Sigmoid colon (tissue), 6 donors: ENCODE measurements at regions not wholly inside any gene's neighbourhood (a gene's known extent, or its start where the extent isn't known, plus 50 kb on each side); places are given as distances from the start of the nearest gene placed in this dataset.

Experiments used
- DNase-seq: peaks from one replicate; pipeline ENCODE4 v3.0.0-alpha.2; 2019
- H3K27ac ChIP-seq, 4 donors: fragments of 200-600 bp; sonication (generic); one replicate each; pipeline ENCODE4 v1.5.1; 2016 to 2019; ENCODE audit warnings: mild to moderate bottlenecking in 1 of 4
- H3K27me3 ChIP-seq, 3 donors: fragments of 200-600 bp; sonication (generic); one replicate each; pipeline ENCODE4 v1.5.1; 2019; ENCODE audit warnings: mild to moderate bottlenecking in 1 of 3
- H3K36me3 ChIP-seq, 4 donors: fragments of 200-600 bp; sonication (generic); one replicate each; pipeline ENCODE4 v1.5.1; 2016 to 2019
- H3K4me1 ChIP-seq, 4 donors: fragments of 200-600 bp; sonication (generic); one replicate each; pipeline ENCODE4 v1.5.1; 2017 to 2019
- H3K4me3 ChIP-seq, 4 donors: fragments of 200-600 bp; sonication (generic); one replicate each; pipeline ENCODE4 v1.5.1; 2017 to 2019; ENCODE audit warnings: mild to moderate bottlenecking in 2 of 4, moderate library complexity in 1 of 4
- H3K9me3 ChIP-seq, 4 donors: fragments of 200-600 bp in 3 of 4; sonication (generic) in 3 of 4; one replicate each; pipeline versions ENCODE4 v1.5.1 to v1.6.1; 2013 to 2019
- EP300 ChIP-seq, 4 donors: sonication (generic); formaldehyde crosslinking; IDR thresholded peaks; one replicate each; pipeline ENCODE4 v1.6.1; 2017; ENCODE audit warnings: antibody characterized with exemption in 4 of 4
- POLR2A ChIP-seq, 2 donors: fragments of 450-650 bp; IDR thresholded peaks; one replicate each; pipeline ENCODE4 v1.6.1; 2016; ENCODE audit warnings: antibody characterized with exemption in 2 of 2, mild to moderate bottlenecking in 2 of 2, moderate library complexity in 2 of 2
- POLR2AphosphoS5 ChIP-seq, 4 donors: sonication (generic); formaldehyde crosslinking; IDR thresholded peaks; one replicate each; pipeline ENCODE4 v1.6.1; 2017; ENCODE audit warnings: antibody characterized with exemption in 4 of 4
- WGBS, 2 donors: extraction: QIAGEN DNeasy Blood & Tissue Kit; methylation state at CpG; one replicate each; pipeline ENCODE4 v1.1.7; 2013; 5-methylcytosine and 5-hydroxymethylcytosine counted together
- intact Hi-C: fragments of 100-400 bp; cut with DNase I; formaldehyde crosslinking; loops from one replicate; pipeline ENCODE4 v1.15.1; 2023
- TF ChIP-seq, protein P1 (sequence below), 4 experiments: fragments of 450-650 bp in 3 of 4; fragments of 200-600 bp in 1 of 4; IDR thresholded peaks; one replicate each; pipeline ENCODE4 v1.5.1; 2016 to 2019; ENCODE audit warnings: antibody characterized with exemption in 4 of 4, mild to moderate bottlenecking in 3 of 4, moderate library complexity in 2 of 4
- donor health status: healthy with polysubstance abuse.
- donor health status: healthy.

DNA sequence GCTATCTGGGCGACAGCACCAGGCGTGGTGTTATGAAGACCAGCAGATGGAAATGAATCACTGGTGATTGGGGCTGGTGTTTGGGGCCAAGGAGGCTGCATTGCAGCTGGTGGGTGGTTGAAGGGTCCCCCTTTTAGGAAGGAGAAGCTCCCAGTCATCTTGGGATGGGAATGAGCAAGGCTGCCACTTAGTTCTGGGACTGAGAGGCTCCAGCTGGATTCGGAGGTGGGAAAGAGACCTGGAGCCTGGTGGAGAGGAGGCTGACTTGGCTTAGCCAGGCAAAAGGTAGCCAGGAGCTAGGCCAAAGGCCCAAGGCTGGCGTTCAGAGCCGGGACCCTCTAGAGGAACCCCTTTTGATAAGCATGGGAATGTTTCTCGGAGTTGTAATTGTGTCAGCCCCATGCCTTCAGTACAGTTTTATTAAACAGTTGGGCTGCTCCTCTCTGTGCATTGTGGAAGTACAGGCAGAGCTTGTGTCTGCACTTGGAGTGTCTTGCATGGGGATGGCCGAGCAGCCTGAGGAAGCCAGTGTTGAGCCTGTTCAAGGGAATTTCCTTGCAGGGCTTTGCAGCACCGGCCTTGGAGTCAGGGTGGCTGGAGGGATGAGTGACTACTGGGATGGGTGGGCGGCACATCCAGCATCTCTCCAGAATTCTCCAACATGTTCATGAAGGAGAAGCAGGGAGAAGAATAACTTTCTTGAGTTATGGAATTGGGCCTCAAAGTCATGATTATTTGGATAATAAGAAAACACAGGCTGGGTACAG, 234.9 kb downstream of the BAMBI start:
- H3K9me3 ChIP-seq = no peaks in the 10 kb centered on the region
- intact Hi-C loops = no loop called here
- DNase-seq = no peak
- 92% methylated on average over 9 of the region's 9 CpGs for WGBS, 2 donors
- no peaks in the 10 kb centered on the region for H3K36me3 ChIP-seq
- H3K4me3 ChIP-seq = no peak overlapping the region
- H3K4me1 ChIP-seq = peaks cover 0 to 14% (median 12%) of the 10 kb centered on the region in 4 donors
- no peaks in the 10 kb centered on the region for H3K27me3 ChIP-seq
- TF ChIP-seq EP300 (IDR thresholded peaks at IDR 0.05) (no peak), POLR2AphosphoS5 (IDR thresholded peaks at IDR 0.05) (no peak), POLR2A (IDR thresholded peaks at IDR 0.05) (no peak)
- TF ChIP-seq, protein P1, sequence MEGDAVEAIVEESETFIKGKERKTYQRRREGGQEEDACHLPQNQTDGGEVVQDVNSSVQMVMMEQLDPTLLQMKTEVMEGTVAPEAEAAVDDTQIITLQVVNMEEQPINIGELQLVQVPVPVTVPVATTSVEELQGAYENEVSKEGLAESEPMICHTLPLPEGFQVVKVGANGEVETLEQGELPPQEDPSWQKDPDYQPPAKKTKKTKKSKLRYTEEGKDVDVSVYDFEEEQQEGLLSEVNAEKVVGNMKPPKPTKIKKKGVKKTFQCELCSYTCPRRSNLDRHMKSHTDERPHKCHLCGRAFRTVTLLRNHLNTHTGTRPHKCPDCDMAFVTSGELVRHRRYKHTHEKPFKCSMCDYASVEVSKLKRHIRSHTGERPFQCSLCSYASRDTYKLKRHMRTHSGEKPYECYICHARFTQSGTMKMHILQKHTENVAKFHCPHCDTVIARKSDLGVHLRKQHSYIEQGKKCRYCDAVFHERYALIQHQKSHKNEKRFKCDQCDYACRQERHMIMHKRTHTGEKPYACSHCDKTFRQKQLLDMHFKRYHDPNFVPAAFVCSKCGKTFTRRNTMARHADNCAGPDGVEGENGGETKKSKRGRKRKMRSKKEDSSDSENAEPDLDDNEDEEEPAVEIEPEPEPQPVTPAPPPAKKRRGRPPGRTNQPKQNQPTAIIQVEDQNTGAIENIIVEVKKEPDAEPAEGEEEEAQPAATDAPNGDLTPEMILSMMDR (IDR thresholded peaks at IDR 0.05) = no peak
- no peak overlapping the region for H3K27ac ChIP-seq

DNA sequence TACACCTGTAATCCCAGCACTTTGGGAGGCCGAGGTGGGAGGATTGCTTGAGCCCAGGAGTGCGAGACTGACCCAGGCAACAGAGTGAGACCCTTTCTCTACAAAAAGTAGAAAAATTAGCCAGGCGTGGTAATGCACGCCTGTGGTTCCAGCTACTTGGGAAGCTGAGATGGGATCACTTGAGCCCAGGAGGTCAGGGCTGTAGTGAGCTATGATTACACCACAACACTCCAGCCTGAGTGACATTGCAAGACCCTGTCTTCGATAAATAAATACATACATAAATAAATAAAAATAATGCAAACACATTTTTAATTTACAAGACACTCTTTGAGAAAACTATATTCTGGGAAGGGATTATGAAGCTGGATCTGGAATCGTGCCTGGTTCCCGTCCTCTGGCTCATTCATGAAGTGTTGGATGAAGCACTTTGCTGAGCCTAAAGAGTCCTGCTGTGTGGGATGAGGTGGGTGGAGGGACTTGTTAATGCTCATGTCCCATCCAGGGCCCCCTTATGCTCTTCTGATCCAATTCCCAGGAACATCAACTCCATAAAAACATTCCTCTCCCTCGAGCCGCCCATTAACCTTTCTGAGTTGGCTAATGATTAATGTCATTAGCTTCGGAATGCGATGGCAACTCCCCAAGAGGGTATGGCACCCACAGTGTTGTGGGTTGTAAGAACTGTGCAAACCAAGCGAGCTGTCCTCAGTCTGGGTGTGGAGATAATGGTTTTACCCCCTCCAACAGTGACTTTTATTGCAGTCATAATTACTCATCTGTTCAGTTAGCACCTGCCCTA, 236.3 kb downstream of the BAMBI start:
- WGBS, 2 donors = 54 to 74% methylated on average over 12 of the region's 12 CpGs
- no peak for DNase-seq
- TF ChIP-seq EP300 (IDR thresholded peaks at IDR 0.05) = no peak
- no peak for TF ChIP-seq POLR2AphosphoS5 (IDR thresholded peaks at IDR 0.05)
- TF ChIP-seq, protein P1 (IDR thresholded peaks at IDR 0.05) = no peak
- TF ChIP-seq POLR2A (IDR thresholded peaks at IDR 0.05) = no peak
- Histone ChIP-seq H3K36me3 (no peaks in the 10 kb centered on the region), H3K27me3 (no peaks in the 10 kb centered on the region), H3K27ac (no peak overlapping the region), H3K4me1 (peaks cover 0 to 14% (median 12%) of the 10 kb centered on the region in 4 donors), H3K4me3 (no peak overlapping the region), H3K9me3 (no peaks in the 10 kb centered on the region)
- intact Hi-C loops = no loop called here

DNA sequence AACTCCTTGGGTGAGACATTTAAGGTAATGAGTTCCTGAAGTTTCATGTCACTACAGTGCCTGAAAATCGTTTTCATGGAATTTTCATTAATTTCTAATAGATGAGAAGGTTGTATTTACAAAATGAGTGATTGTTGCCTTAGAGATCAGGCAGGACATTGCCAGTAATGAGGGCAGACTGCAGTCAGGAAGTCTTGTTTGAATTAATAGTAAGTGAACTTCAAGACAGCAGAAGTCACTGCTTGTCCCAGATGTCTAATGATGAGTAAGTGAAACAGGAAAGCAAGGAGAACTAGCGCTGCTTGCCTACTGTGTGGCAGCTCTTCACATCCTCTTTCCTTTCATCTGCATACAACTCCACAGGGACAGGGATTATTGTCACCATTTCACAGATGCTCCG, 237.4 kb downstream of the BAMBI start:
- intact Hi-C loops = no loop called here

DNA sequence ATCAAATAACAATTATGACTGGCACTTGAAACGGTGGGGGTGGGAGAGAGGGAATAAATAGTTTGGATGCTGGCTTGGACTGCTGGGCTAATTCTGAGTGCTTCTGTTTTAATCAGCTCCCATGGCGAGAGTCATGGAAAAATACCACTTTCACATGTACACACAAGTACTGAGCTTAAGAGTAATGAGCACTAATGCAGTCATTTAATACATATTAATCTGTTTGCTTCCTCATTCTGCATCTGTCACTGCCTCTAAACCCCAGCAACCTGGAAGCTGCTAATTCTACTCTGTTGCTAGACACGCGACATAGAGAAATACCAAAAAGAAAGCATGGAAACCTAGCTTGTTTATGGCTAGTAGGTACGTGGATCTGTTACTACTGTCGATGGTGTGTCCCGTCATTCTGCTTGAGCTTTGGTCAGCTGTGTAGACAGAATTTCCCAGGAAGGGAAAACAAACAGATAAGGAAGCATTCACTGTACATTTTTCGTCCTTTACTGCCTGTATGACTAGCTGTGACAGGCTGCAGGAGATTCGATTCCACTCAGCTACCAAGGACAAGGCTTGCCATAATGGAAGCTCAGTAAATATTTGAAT, 238.8 kb downstream of the BAMBI start:
- DNase-seq = no peak
- H3K9me3 ChIP-seq = no peaks in the 10 kb centered on the region
- TF ChIP-seq EP300 (IDR thresholded peaks at IDR 0.05) (no peak), POLR2AphosphoS5 (IDR thresholded peaks at IDR 0.05) (no peak), POLR2A (IDR thresholded peaks at IDR 0.05) (no peak)
- TF ChIP-seq, protein P1 (IDR thresholded peaks at IDR 0.05) = no peak
- H3K4me3 ChIP-seq = no peak overlapping the region
- no peaks in the 10 kb centered on the region for H3K27me3 ChIP-seq
- peaks cover 0 to 5% (median 1%) of the 10 kb centered on the region in 4 donors for H3K4me1 ChIP-seq
- H3K36me3 ChIP-seq = no peaks in the 10 kb centered on the region
- WGBS, 2 donors = 42 to 73% methylated on average over 9 of the region's 9 CpGs
- H3K27ac ChIP-seq = no peak overlapping the region
- intact Hi-C loops = no loop called here

More for the DNA sequence above, 237.4 kb downstream of the BAMBI start:
- Histone ChIP-seq H3K36me3 (no peaks in the 10 kb centered on the region), H3K27me3 (no peaks in the 10 kb centered on the region), H3K27ac (no peak overlapping the region), H3K4me3 (no peak overlapping the region), H3K4me1 (peaks cover 0 to 14% (median 12%) of the 10 kb centered on the region in 4 donors), H3K9me3 (no peaks in the 10 kb centered on the region)
- WGBS, 2 donors = 64 to 78% methylated on average over 3 of the region's 3 CpGs
- no peak for TF ChIP-seq POLR2A (IDR thresholded peaks at IDR 0.05)
- no peak for TF ChIP-seq POLR2AphosphoS5 (IDR thresholded peaks at IDR 0.05)
- TF ChIP-seq, protein P1 (IDR thresholded peaks at IDR 0.05) = no peak
- no peak for TF ChIP-seq EP300 (IDR thresholded peaks at IDR 0.05)
- no peak for DNase-seq
